B cell (primary cell): ENCODE measurements at regions not wholly inside any gene's neighbourhood (a gene's known extent, or its start where the extent isn't known, plus 50 kb on each side); places are given as distances from the start of the nearest gene placed in this dataset.
"Not testable (repeated sequence)": the region's sequence is repeated elsewhere in the genome, so short reads cannot be mapped to it uniquely, and the experiment has no call there.

Experiments used
- ATAC-seq: fragments of 200-7000 bp; cut with Tn5 transposase; one replicate; pipeline ENCODE4 v1.10.0; 2021; ENCODE audit warnings: low read depth, mild to moderate bottlenecking, moderate number of reproducible peaks, moderate library complexity
- CTCF ChIA-PET: fragments of 350-600 bp; sonication (Branson Sonifier 250); formaldehyde crosslinking; loops from one replicate; lab custom pipeline; 2021; ENCODE audit warnings: antibody characterized with exemption, inconsistent platforms; lab: Charles Lee
- POLR2A ChIA-PET: fragments of 350-600 bp; sonication (Branson Sonifier 250); formaldehyde crosslinking; loops from one replicate; lab custom pipeline; 2021; ENCODE audit warnings: antibody characterized with exemption; lab: Charles Lee
- DNase-seq: peaks from one replicate; pipeline ENCODE4 v3.0.0; 2013
- H2AFZ ChIP-seq: 2 replicates; pipeline ENCODE4 v1.6.1; 2012; ENCODE audit warnings: mild to moderate bottlenecking, low read depth, low read length; ENCODE audit not compliant: insufficient read depth, poor library complexity, severe bottlenecking
- H3K27ac ChIP-seq, 2 donors: 1 replicate in 1 of 2; 2 replicates in 1 of 2; pipeline ENCODE4 v1.5.1; 2012 to 2013; ENCODE audit warnings: low read length in 2 of 2, mild to moderate bottlenecking in 2 of 2, moderate library complexity in 1 of 2
- H3K27me3 ChIP-seq, 4 experiments: fragments of 200-600 bp in 1 of 4; sonication (generic) in 1 of 4; replicated peaks in 1 of 4; 1 replicate in 2 of 4; 2 replicates in 2 of 4; pipeline versions ENCODE4 v1.6.1 to v1.7.0; 2013 to 2016; ENCODE audit warnings: low read length in 3 of 4, mild to moderate bottlenecking in 2 of 4, mixed read lengths in 1 of 4, moderate library complexity in 1 of 4; ENCODE audit not compliant: insufficient read depth in 4 of 4, control insufficient read depth in 3 of 4; ENCODE audit errors: control extremely low read depth in 1 of 4
- H3K36me3 ChIP-seq, 2 experiments: replicated peaks in 1 of 2; 1 replicate in 1 of 2; 2 replicates in 1 of 2; pipeline versions ENCODE4 v1.6.1 to v1.7.1; 2013; ENCODE audit warnings: low read length in 1 of 2; ENCODE audit not compliant: insufficient read depth in 2 of 2, control insufficient read depth in 1 of 2; ENCODE audit errors: control extremely low read depth in 1 of 2, extremely low read depth in 1 of 2
- H3K4me1 ChIP-seq, 2 donors: fragments of 200-600 bp in 1 of 2; sonication (generic) in 1 of 2; 1 replicate in 1 of 2; 2 replicates in 1 of 2; pipeline versions ENCODE4 v1.5.1 to v1.6.1; 2013 to 2017; ENCODE audit warnings: low read length in 2 of 2; ENCODE audit not compliant: control insufficient read depth in 2 of 2, insufficient read depth in 2 of 2
- H3K4me2 ChIP-seq: replicated peaks from 2 replicates; pipeline ENCODE3; 2012; ENCODE audit warnings: mild to moderate bottlenecking, low read depth, low read length; ENCODE audit not compliant: poor library complexity, severe bottlenecking
- H3K4me3 ChIP-seq, 5 experiments: fragments of 200-600 bp in 1 of 5; sonication (generic) in 1 of 5; 1 replicate in 3 of 5; 2 replicates in 2 of 5; pipeline versions ENCODE4 v1.5.1 to v1.7.0; 2011 to 2016; ENCODE audit warnings: low read length in 4 of 5, mild to moderate bottlenecking in 4 of 5, low read depth in 2 of 5, control low read depth in 1 of 5, moderate library complexity in 1 of 5; ENCODE audit not compliant: insufficient read depth in 1 of 5; ENCODE audit errors: control extremely low read depth in 1 of 5, extremely low read depth in 1 of 5
- H3K79me2 ChIP-seq: fragments of 200-600 bp; sonication (generic); one replicate; pipeline ENCODE4 v1.6.0; 2016; ENCODE audit warnings: low read length; ENCODE audit not compliant: control insufficient read depth, insufficient read depth
- H3K9ac ChIP-seq: fragments of 200-600 bp; sonication (generic); 2 replicates; pipeline ENCODE4 v1.6.1; 2017; ENCODE audit warnings: mild to moderate bottlenecking, low read length, moderate library complexity
- H3K9me3 ChIP-seq, 3 donors: one replicate each; pipeline versions ENCODE4 v1.6.1 to v1.7.1; 2013; ENCODE audit warnings: low read length in 2 of 3; ENCODE audit not compliant: control insufficient read depth in 2 of 3, insufficient read depth in 1 of 3; ENCODE audit errors: control extremely low read depth in 1 of 3
- H4K20me1 ChIP-seq: 2 replicates; pipeline ENCODE4 v1.6.0; 2012; ENCODE audit warnings: mild to moderate bottlenecking, low read length; ENCODE audit not compliant: insufficient read depth, control insufficient read depth, poor library complexity, severe bottlenecking
- H3K27ac Mint-ChIP-seq: one replicate; pipeline ENCODE4 v1.8.0; 2021; ENCODE audit warnings: mixed read lengths
- H3K27me3 Mint-ChIP-seq: one replicate; pipeline ENCODE4 v1.8.0; 2021; ENCODE audit warnings: mixed read lengths
- H3K4me1 Mint-ChIP-seq: one replicate; pipeline ENCODE4 v1.8.0; 2021; ENCODE audit warnings: mixed read lengths
- H3K4me3 Mint-ChIP-seq: one replicate; pipeline ENCODE4 v1.8.0; 2021; ENCODE audit warnings: mixed read lengths
- H3K9me3 Mint-ChIP-seq: one replicate; pipeline ENCODE4 v1.8.0; 2022; ENCODE audit warnings: mixed read lengths; ENCODE audit not compliant: insufficient read depth
- EZH2 ChIP-seq: IDR thresholded peaks from 2 replicates; pipeline ENCODE4 v1.6.1; 2012; ENCODE audit warnings: borderline replicate concordance, low read depth, mild to moderate bottlenecking, moderate library complexity, low read length; ENCODE audit not compliant: insufficient read depth, poor library complexity, severe bottlenecking
- WGBS: methylation state at CpG from one replicate; pipeline ENCODE4 v1.1.5; 2013; ENCODE audit warnings: missing lambda C conversion rate; ENCODE audit not compliant: insufficient coverage; 5-methylcytosine and 5-hydroxymethylcytosine counted together
- intact Hi-C: fragments of 100-400 bp; cut with micrococcal nuclease; formaldehyde crosslinking; loops from one replicate; pipeline ENCODE4 v1.10.0; 2022

DNA sequence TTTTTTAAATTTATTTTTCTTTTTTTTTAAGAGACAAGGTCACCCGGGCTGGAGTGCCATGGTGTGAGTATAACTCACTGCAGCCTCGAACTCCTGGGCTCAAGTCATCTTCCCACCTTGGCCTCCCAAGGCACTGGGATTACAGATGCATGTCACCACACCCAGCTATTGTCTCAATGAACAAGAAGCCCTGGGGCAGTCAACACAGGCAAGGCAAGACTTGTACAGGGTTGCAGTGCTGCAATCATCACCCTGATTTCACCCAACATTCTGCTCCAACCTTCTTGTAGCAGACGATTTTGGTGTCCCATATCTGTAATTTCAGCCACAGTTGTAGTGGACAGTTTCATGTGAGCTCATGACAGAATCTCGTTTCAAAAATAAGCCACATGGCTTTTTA is 205.8 kb upstream of the KIF2A start:
- Mint-ChIP-seq H3K9me3 (no peaks in the 10 kb centered on the region), H3K4me1 (no peaks in the 10 kb centered on the region), H3K4me3 (no peak overlapping the region), H3K27ac (no peak overlapping the region), H3K27me3 (no peaks in the 10 kb centered on the region)
- no peak overlapping the region for H2AFZ ChIP-seq
- no peak overlapping the region for H3K4me3 ChIP-seq
- no peaks in the 10 kb centered on the region for H3K79me2 ChIP-seq
- peaks cover 0 to 3% (median 0%) of the 10 kb centered on the region in 4 experiments for H3K27me3 ChIP-seq
- TF ChIP-seq EZH2 = no peak
- no peak for ATAC-seq
- no peak for DNase-seq
- no peaks in the 10 kb centered on the region for H4K20me1 ChIP-seq
- no peak overlapping the region for H3K27ac ChIP-seq
- ChIA-PET POLR2A (no interaction called here), CTCF (interaction anchor here (1.1 kb wide), 1 partner anchor 442 kb away, joined by 3 read pairs; no protein-coding TSS in a partner anchor)
- WGBS = 93% methylated on average over 2 of the region's 4 CpGs
- H3K9ac ChIP-seq = no peak overlapping the region
- H3K4me2 ChIP-seq = no peak overlapping the region
- intact Hi-C loops = no loop called here
- H3K9me3 ChIP-seq = no peaks in the 10 kb centered on the region
- H3K36me3 ChIP-seq = no peaks in the 10 kb centered on the region
- no peaks in the 10 kb centered on the region for H3K4me1 ChIP-seq

DNA sequence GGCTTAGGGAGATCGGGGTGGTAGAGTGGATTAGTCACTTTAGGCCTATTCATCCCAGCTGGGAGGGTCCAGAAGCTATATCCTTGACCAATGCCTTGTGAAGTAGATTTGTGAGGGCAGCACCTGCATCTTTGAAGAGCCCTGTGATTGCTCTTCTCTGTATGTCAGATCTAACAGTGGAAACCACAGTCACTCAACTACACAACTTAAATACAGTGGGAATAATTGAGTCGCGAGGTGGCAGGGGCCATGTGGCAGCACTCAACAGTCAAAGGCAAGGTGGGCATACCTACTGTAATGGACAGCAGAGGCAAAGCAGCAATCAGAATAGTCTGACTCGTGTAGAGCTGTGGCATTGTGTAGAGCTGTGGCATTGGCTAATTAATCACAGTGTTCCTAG is 202.1 kb upstream of the KIF2A start:
- H3K9me3 Mint-ChIP-seq, H3K79me2 ChIP-seq, H3K9ac ChIP-seq, H3K4me2 ChIP-seq, H3K36me3 ChIP-seq, H2AFZ ChIP-seq, H3K27me3 Mint-ChIP-seq, H3K4me1 Mint-ChIP-seq, intact Hi-C loops, DNase-seq, POLR2A ChIA-PET, H3K27me3 ChIP-seq, H3K4me1 ChIP-seq, H3K9me3 ChIP-seq, H3K4me3 ChIP-seq, H3K4me3 Mint-ChIP-seq, ATAC-seq, H3K27ac ChIP-seq, H4K20me1 ChIP-seq, H3K27ac Mint-ChIP-seq, CTCF ChIA-PET: not testable (repeated sequence)
- WGBS = 95% methylated on average over 3 of the region's 4 CpGs
